HCT116 (cell line): ENCODE measurements at regions not wholly inside any gene's neighbourhood (a gene's known extent, or its start where the extent isn't known, plus 50 kb on each side); places are given as distances from the start of the nearest gene placed in this dataset.

Experiments used
- ATAC-seq: fragments of 200-7000 bp; cut with Tn5 transposase; 2 replicates; pipeline ENCODE4 v1.9.1; 2020; ENCODE audit warnings: mild to moderate bottlenecking, moderate library complexity
- BruUV-seq: library from RNA; stranded (reverse); fragments of 400-500 nt; replicated peaks from 2 replicates; lab custom pipeline; 2021; lab: Mats Ljungman, UMichigan
- CTCF ChIA-PET: fragments of 300-600 bp; sonication (Branson Sonifier 250); formaldehyde crosslinking; loops from one replicate; lab custom pipeline; 2021; ENCODE audit warnings: antibody characterized with exemption; lab: Charles Lee
- POLR2A ChIA-PET: fragments of 300-600, 350-600 bp; sonication (Branson Sonifier 250); formaldehyde crosslinking; loops from one replicate; lab custom pipeline; 2021; ENCODE audit warnings: antibody characterized with exemption; lab: Charles Lee
- RAD21 ChIA-PET, 2 experiments: fragments of 300-600 bp; sonication (Branson Sonifier 250); formaldehyde crosslinking; loops; one replicate each; lab custom pipeline; 2023; ENCODE audit warnings: low total read pairs in 2 of 2; ENCODE audit not compliant: uncharacterized antibody in 2 of 2, unreplicated experiment in 2 of 2, low non-redundant PET in 1 of 2; lab: Charles Lee
- DNase-seq: peaks from one replicate; pipeline ENCODE4 v3.0.0-alpha.2; 2010; ENCODE audit warnings: low read depth, low spot score
- H2AFZ ChIP-seq: fragments of 200-600 bp; shearing (Covaris generic), sonication (generic); 2 replicates; pipeline ENCODE4 v1.6.1; 2017; ENCODE audit warnings: low read depth, mixed run types, mixed read lengths, antibody characterized with exemption, low read length; ENCODE audit not compliant: poor library complexity, severe bottlenecking
- H3K27ac ChIP-seq: 2 replicates; pipeline ENCODE4 v1.5.1; 2012; ENCODE audit warnings: low read depth, low read length
- H3K27me3 ChIP-seq: fragments of 200-600 bp; sonication (generic); 2 replicates; pipeline ENCODE4 v1.6.1; 2016; ENCODE audit warnings: mixed run types, low read length, mixed read lengths; ENCODE audit not compliant: insufficient read depth
- H3K36me3 ChIP-seq, 2 experiments: fragments of 200-500 bp in 1 of 2; fragments of 200-600 bp in 1 of 2; sonication (Bioruptor generic) in 1 of 2; sonication (generic) in 1 of 2; 2 replicates each; pipeline versions ENCODE4 v1.5.1 to v1.6.1; 2014 to 2016; ENCODE audit warnings: low read length in 2 of 2, inconsistent platforms in 1 of 2, mixed read lengths in 1 of 2, mixed run types in 1 of 2; ENCODE audit not compliant: insufficient read depth in 2 of 2, control insufficient read depth in 1 of 2
- H3K4me1 ChIP-seq, 2 experiments: fragments of 200-600 bp in 1 of 2; sonication (generic) in 1 of 2; 2 replicates each; pipeline versions ENCODE4 v1.5.1 to v1.6.1; 2012 to 2017; ENCODE audit warnings: low read length in 2 of 2, inconsistent platforms in 1 of 2, mild to moderate bottlenecking in 1 of 2, mixed read lengths in 1 of 2, mixed run types in 1 of 2, moderate library complexity in 1 of 2; ENCODE audit not compliant: insufficient read depth in 2 of 2, control insufficient read depth in 1 of 2
- H3K4me2 ChIP-seq: fragments of 200-600 bp; sonication (generic); 2 replicates; pipeline ENCODE4 v1.6.1; 2017; ENCODE audit warnings: mixed run types, low read length, mixed read lengths
- H3K4me3 ChIP-seq, 2 experiments: fragments of 200-600 bp in 1 of 2; sonication (generic) in 1 of 2; replicated peaks in 1 of 2; 2 replicates each; pipeline ENCODE4 v1.5.1; 2011 to 2016; ENCODE audit warnings: low read length in 2 of 2, control low read depth in 1 of 2, low read depth in 1 of 2, mild to moderate bottlenecking in 1 of 2, mixed read lengths in 1 of 2, mixed run types in 1 of 2
- H3K79me2 ChIP-seq: fragments of 200-600 bp; sonication (generic); 2 replicates; pipeline ENCODE4 v1.6.1; 2017; ENCODE audit warnings: mild to moderate bottlenecking, mixed run types, low read length, moderate library complexity, mixed read lengths; ENCODE audit not compliant: insufficient read depth
- H3K9ac ChIP-seq: fragments of 200-600 bp; sonication (generic); 2 replicates; pipeline ENCODE4 v1.6.1; 2016; ENCODE audit warnings: low read length, mixed read lengths
- H3K9me2 ChIP-seq: fragments of 200-600 bp; sonication (generic), shearing (Covaris generic); 2 replicates; pipeline ENCODE4 v1.6.1; 2017; ENCODE audit warnings: mixed run types, mild to moderate bottlenecking, moderate library complexity; ENCODE audit not compliant: insufficient read depth
- H3K9me3 ChIP-seq, 2 experiments: fragments of 200-500 bp in 1 of 2; fragments of 200-600 bp in 1 of 2; sonication (Bioruptor generic) in 1 of 2; sonication (generic) in 1 of 2; 2 replicates each; pipeline ENCODE4 v1.6.1; 2014 to 2017; ENCODE audit warnings: low read length in 2 of 2, mixed read lengths in 2 of 2, inconsistent platforms in 1 of 2, low read depth in 1 of 2, mild to moderate bottlenecking in 1 of 2, mixed run types in 1 of 2, moderate library complexity in 1 of 2; ENCODE audit not compliant: control insufficient read depth in 1 of 2, insufficient read depth in 1 of 2
- H4K20me1 ChIP-seq: fragments of 200-600 bp; sonication (generic), shearing (Covaris generic); 2 replicates; pipeline ENCODE4 v1.6.1; 2017; ENCODE audit warnings: mixed run types, mild to moderate bottlenecking, moderate library complexity; ENCODE audit not compliant: insufficient read depth
- CBX3 ChIP-seq: IDR thresholded peaks from 2 replicates; pipeline ENCODE4 v1.6.1; 2012; ENCODE audit warnings: low read depth
- CEBPB ChIP-seq: IDR thresholded peaks from 2 replicates; pipeline ENCODE4 v1.6.1; 2012; ENCODE audit warnings: low read depth
- EGR1 ChIP-seq: IDR thresholded peaks from 2 replicates; pipeline ENCODE4 v1.6.1; 2012; ENCODE audit warnings: low read depth
- ELF1 ChIP-seq: IDR thresholded peaks from 2 replicates; pipeline ENCODE4 v1.6.1; 2012; ENCODE audit warnings: low read depth, borderline replicate concordance
- FOSL1 ChIP-seq: IDR thresholded peaks from 2 replicates; pipeline ENCODE4 v1.6.1; 2012; ENCODE audit warnings: low read depth
- POLR2A ChIP-seq: IDR thresholded peaks from 2 replicates; pipeline ENCODE4 v1.7.0; 2011; ENCODE audit warnings: borderline replicate concordance; ENCODE audit not compliant: insufficient read depth, insufficient read length; ENCODE audit errors: extremely low read depth
- POLR2AphosphoS5 ChIP-seq: IDR thresholded peaks from 2 replicates; pipeline ENCODE4 v1.6.1; 2011; ENCODE audit warnings: mild to moderate bottlenecking, low read depth, low read length, moderate library complexity
- RAD21 ChIP-seq: IDR thresholded peaks from 2 replicates; pipeline ENCODE4 v1.6.1; 2012; ENCODE audit warnings: low read depth, mild to moderate bottlenecking
- SRF ChIP-seq: IDR thresholded peaks from 2 replicates; pipeline ENCODE4 v1.6.1; 2012; ENCODE audit warnings: low read depth
- TCF7L2 ChIP-seq: IDR thresholded peaks from 2 replicates; pipeline ENCODE4 v1.7.0; 2011; ENCODE audit warnings: borderline replicate concordance, inconsistent platforms; ENCODE audit not compliant: insufficient read depth, insufficient read length; ENCODE audit errors: extremely low read depth
- YY1 ChIP-seq: IDR thresholded peaks from 2 replicates; pipeline ENCODE4 v1.6.1; 2011; ENCODE audit warnings: low read length, low read depth, moderate library complexity, mild to moderate bottlenecking; ENCODE audit not compliant: insufficient replicate concordance; ENCODE audit errors: extremely low read depth
- ZFX ChIP-seq: fragments of 450-650 bp; IDR thresholded peaks from 2 replicates; pipeline ENCODE4 v1.6.1; 2017
- intact Hi-C: fragments of 100-400 bp; cut with micrococcal nuclease; formaldehyde crosslinking; loops from 2 replicates; pipeline ENCODE4 v1.10.0; 2022
- TF ChIP-seq, protein P1 (sequence below): IDR thresholded peaks from 2 replicates; pipeline ENCODE4 v1.6.1; 2012; ENCODE audit warnings: low read depth
- TF ChIP-seq, protein P2 (sequence below), 3 experiments: fragments of 200-600 bp in 1 of 3; sonication (generic) in 1 of 3; IDR thresholded peaks in 2 of 3; conservative IDR thresholded peaks in 1 of 3; 2 replicates each; pipeline ENCODE4 v1.5.1; 2012 to 2017; ENCODE audit warnings: low read depth in 2 of 3, low read length in 2 of 3, antibody characterized with exemption in 1 of 3, borderline replicate concordance in 1 of 3, control low read depth in 1 of 3, mild to moderate bottlenecking in 1 of 3, mixed read lengths in 1 of 3, mixed run types in 1 of 3, moderate library complexity in 1 of 3; ENCODE audit not compliant: insufficient read depth in 1 of 3
- TF ChIP-seq, protein P3 (sequence below): IDR thresholded peaks from 2 replicates; pipeline ENCODE4 v1.6.1; 2012

DNA sequence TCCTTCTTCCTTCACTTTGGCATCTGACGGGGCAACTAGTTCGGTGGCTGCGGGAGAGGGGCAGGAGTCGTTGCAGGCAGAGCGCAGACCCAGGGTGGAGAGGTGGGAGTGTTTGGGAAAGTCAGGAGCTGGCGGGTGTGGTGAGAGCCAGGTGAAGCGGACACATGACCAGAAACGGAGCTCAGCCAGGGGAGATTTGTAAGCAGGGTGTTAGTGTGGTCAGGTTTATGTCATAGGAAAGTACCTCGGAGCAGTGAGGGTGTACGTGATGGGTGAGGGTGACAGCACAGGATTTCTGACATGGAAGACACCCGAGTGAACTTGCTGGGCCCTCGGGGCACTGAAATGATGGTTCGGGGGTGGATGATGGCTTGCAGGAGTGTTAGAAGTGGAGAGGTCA lies 247.4 kb upstream of the TPM1 start:
- Histone ChIP-seq H3K9me3 (no peaks in the 10 kb centered on the region), H3K27ac (no peak overlapping the region), H3K36me3 (no peaks in the 10 kb centered on the region), H3K9me2 (no peaks in the 10 kb centered on the region), H3K4me3 (no peak overlapping the region), H3K9ac (no peak overlapping the region), H3K4me2 (no peak overlapping the region), H4K20me1 (no peaks in the 10 kb centered on the region), H3K4me1 (no peaks in the 10 kb centered on the region), H3K27me3 (no peaks in the 10 kb centered on the region), H2AFZ (no peak overlapping the region), H3K79me2 (no peaks in the 10 kb centered on the region)
- no peak for DNase-seq
- CTCF ChIA-PET: no interaction called here
- BruUV-seq: no TSS peak
- RAD21 ChIA-PET: interaction anchor here in 1 of 2 experiments (0.6 kb wide), 1 partner anchor 652 kb away, joined by 3 read pairs; no protein-coding TSS in a partner anchor
- no peak for ATAC-seq
- intact Hi-C loops: no loop called here
- POLR2A ChIA-PET: no interaction called here
- TF ChIP-seq SRF (no peak), POLR2A (no peak), YY1 (no peak), POLR2AphosphoS5 (no peak), CBX3 (no peak), EGR1 (no peak), ZFX (no peak), RAD21 (no peak), TCF7L2 (no peak)

DNA sequence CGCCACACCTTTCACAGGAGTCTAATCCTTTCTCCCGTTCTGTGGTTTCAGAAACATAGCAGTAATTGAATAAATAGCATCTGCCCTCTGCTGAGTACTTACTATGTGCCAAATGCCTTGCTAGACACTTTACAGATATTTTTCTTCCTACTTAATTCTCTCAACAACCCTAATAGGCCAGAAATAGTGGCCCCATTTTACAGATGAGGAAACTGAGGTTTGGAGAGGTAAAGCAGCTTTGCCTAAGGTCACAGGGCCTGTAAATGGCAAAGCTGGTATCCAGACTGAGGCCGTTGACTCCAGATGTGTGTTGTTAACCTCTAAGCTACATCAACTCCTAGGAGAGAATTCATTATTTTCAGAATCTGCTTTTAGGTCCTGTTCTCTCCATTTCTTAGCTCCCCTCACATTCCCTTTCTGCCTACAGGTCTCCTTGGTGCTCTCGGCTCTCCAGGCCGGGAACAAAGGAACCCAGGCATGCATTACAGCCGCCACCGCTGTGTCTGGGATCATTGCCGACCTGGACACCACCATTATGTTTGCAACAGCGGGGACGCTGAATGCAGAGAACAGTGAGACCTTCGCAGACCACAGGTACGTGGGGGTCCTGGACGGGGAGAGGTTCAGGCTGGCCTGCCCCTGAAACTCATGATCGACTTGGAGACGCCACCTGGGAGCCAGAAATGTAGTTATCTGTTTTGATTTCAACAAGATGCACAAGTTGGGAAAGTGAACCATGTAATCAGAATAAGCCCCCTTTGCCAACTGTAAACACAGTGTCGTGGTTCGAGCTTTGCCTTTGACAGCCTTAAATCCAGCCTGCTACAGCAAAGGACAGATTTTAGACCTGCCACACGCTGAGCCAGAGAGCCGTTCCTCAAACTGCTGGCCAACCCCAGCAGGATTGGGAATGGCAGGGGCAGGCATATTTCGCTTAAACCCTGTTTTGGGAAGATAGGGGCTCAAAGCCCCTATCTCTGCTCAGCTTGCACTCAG lies 246.5 kb upstream of the TPM1 start:
- intact Hi-C loops: no loop called here
- POLR2A ChIA-PET: no interaction called here
- no peaks in the 10 kb centered on the region for H3K27me3 ChIP-seq
- H3K4me2 ChIP-seq: no peak overlapping the region
- H2AFZ ChIP-seq: no peak overlapping the region
- no peak for ATAC-seq
- H3K4me1 ChIP-seq: no peaks in the 10 kb centered on the region
- H3K4me3 ChIP-seq: no peak overlapping the region
- CTCF ChIA-PET: no interaction called here
- RAD21 ChIA-PET: no interaction called here
- no peak overlapping the region for H3K27ac ChIP-seq
- H3K9me2 ChIP-seq: no peaks in the 10 kb centered on the region
- no peaks in the 10 kb centered on the region for H3K79me2 ChIP-seq
- no peaks in the 10 kb centered on the region for H3K36me3 ChIP-seq
- H4K20me1 ChIP-seq: no peaks in the 10 kb centered on the region
- no peak overlapping the region for H3K9ac ChIP-seq
- H3K9me3 ChIP-seq: no peaks in the 10 kb centered on the region
- BruUV-seq: no TSS peak
- no peak for DNase-seq
- TF ChIP-seq CBX3 (no peak), FOSL1 (no peak), ELF1 (no peak), CEBPB (no peak)
- TF ChIP-seq, protein P1, sequence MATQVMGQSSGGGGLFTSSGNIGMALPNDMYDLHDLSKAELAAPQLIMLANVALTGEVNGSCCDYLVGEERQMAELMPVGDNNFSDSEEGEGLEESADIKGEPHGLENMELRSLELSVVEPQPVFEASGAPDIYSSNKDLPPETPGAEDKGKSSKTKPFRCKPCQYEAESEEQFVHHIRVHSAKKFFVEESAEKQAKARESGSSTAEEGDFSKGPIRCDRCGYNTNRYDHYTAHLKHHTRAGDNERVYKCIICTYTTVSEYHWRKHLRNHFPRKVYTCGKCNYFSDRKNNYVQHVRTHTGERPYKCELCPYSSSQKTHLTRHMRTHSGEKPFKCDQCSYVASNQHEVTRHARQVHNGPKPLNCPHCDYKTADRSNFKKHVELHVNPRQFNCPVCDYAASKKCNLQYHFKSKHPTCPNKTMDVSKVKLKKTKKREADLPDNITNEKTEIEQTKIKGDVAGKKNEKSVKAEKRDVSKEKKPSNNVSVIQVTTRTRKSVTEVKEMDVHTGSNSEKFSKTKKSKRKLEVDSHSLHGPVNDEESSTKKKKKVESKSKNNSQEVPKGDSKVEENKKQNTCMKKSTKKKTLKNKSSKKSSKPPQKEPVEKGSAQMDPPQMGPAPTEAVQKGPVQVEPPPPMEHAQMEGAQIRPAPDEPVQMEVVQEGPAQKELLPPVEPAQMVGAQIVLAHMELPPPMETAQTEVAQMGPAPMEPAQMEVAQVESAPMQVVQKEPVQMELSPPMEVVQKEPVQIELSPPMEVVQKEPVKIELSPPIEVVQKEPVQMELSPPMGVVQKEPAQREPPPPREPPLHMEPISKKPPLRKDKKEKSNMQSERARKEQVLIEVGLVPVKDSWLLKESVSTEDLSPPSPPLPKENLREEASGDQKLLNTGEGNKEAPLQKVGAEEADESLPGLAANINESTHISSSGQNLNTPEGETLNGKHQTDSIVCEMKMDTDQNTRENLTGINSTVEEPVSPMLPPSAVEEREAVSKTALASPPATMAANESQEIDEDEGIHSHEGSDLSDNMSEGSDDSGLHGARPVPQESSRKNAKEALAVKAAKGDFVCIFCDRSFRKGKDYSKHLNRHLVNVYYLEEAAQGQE: no peak
- TF ChIP-seq, protein P2, sequence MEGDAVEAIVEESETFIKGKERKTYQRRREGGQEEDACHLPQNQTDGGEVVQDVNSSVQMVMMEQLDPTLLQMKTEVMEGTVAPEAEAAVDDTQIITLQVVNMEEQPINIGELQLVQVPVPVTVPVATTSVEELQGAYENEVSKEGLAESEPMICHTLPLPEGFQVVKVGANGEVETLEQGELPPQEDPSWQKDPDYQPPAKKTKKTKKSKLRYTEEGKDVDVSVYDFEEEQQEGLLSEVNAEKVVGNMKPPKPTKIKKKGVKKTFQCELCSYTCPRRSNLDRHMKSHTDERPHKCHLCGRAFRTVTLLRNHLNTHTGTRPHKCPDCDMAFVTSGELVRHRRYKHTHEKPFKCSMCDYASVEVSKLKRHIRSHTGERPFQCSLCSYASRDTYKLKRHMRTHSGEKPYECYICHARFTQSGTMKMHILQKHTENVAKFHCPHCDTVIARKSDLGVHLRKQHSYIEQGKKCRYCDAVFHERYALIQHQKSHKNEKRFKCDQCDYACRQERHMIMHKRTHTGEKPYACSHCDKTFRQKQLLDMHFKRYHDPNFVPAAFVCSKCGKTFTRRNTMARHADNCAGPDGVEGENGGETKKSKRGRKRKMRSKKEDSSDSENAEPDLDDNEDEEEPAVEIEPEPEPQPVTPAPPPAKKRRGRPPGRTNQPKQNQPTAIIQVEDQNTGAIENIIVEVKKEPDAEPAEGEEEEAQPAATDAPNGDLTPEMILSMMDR (IDR thresholded peaks at IDR 0.05 in 2 of 3, conservative IDR thresholded peaks at IDR 0.05 in 1 of 3; ENCODE audit: borderline replicate concordance in 1 of 3, insufficient read depth in 1 of 3, low read depth in 2 of 3, low read length in 2 of 3): no peak
- TF ChIP-seq, protein P3, sequence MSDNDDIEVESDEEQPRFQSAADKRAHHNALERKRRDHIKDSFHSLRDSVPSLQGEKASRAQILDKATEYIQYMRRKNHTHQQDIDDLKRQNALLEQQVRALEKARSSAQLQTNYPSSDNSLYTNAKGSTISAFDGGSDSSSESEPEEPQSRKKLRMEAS: no peak
